Cerebellar nuclear complex (tissue), 1 donor: ENCODE measurements at regions not wholly inside any gene's neighbourhood (a gene's known extent, or its start where the extent isn't known, plus 50 kb on each side); places are given as distances from the start of the nearest gene placed in this dataset.
A peak's percentile ranks its signal among the peaks of the same experiment; 100 is the strongest.

Experiments used
- DNase-seq, 2 experiments: peaks; one replicate each; lab custom pipeline; 2025; lab: John Stamatoyannopoulos, UW

- no peak for DNase-seq
These were observed 223.5 kb downstream of the BTG1 start for GRCh38 chr12:91922139-91922538.

- DNase-seq: peak in 1 of 2 experiments; percentile 67
These were observed 224.1 kb downstream of the BTG1 start for GRCh38 chr12:91921555-91921954.

- no peak for DNase-seq
These were observed 224.9 kb downstream of the BTG1 start for GRCh38 chr12:91920741-91921140.

GRCh38 chr12:91920276-91920675 is 225.4 kb downstream of the BTG1 start:
- DNase-seq: no peak

GRCh38 chr12:91918431-91918830 is 227.2 kb downstream of the BTG1 start:
- DNase-seq: peak; percentile 87 to 98

- no peak for DNase-seq
These were observed 230.9 kb downstream of the BTG1 start for GRCh38 chr12:91914701-91915100.

GRCh38 chr12:91913651-91914050 is 232.0 kb downstream of the BTG1 start:
- no peak for DNase-seq

GRCh38 chr12:91913124-91913523 is 232.5 kb downstream of the BTG1 start:
- no peak for DNase-seq

- no peak for DNase-seq
These were observed 233.5 kb downstream of the BTG1 start for GRCh38 chr12:91912178-91912577.

- DNase-seq: no peak
These were observed 234.7 kb downstream of the BTG1 start for GRCh38 chr12:91910871-91911388.

GRCh38 chr12:91902860-91903683 is 242.6 kb downstream of the BTG1 start:
- DNase-seq: no peak

GRCh38 chr12:91901381-91902074 is 244.1 kb downstream of the BTG1 start:
- no peak for DNase-seq

- no peak for DNase-seq
These were observed 244.7 kb downstream of the BTG1 start for GRCh38 chr12:91900971-91901370.

GRCh38 chr12:91899056-91899455 is 246.6 kb downstream of the BTG1 start:
- DNase-seq: no peak

GRCh38 chr12:91897025-91897515 is 248.6 kb downstream of the BTG1 start:
- peak; percentile 95 to 100 for DNase-seq

- DNase-seq: peak; percentile 88 to 100
These were observed 249.2 kb downstream of the BTG1 start for GRCh38 chr12:91896286-91897024.

GRCh38 chr12:91894911-91895310 is 250.7 kb downstream of the BTG1 start:
- no peak for DNase-seq

- DNase-seq: no peak
These were observed 252.2 kb downstream of the BTG1 start for GRCh38 chr12:91893476-91893875.

- peak; percentile 52 to 90 for DNase-seq
These were observed 253.4 kb downstream of the BTG1 start for GRCh38 chr12:91892081-91892855.

GRCh38 chr12:91890742-91891141 is 254.9 kb downstream of the BTG1 start:
- DNase-seq: no peak

- no peak for DNase-seq
These were observed 255.7 kb downstream of the BTG1 start for GRCh38 chr12:91889910-91890309.
